IMR-90 (cell line): ENCODE measurements at regions not wholly inside any gene's neighbourhood (a gene's known extent, or its start where the extent isn't known, plus 50 kb on each side); places are given as distances from the start of the nearest gene placed in this dataset.
A peak's percentile ranks its signal among the peaks of the same experiment; 100 is the strongest.

ENCODE experiments used
- ATAC-seq: fragments of 200-7000 bp; cut with Tn5 transposase; 2 replicates; pipeline ENCODE4 v1.9.1; 2020; ENCODE audit warnings: low read depth, mild to moderate bottlenecking, moderate library complexity
- BruUV-seq: library from RNA; stranded (reverse); fragments of 400-500 nt; replicated peaks from 2 replicates; lab custom pipeline; 2021; lab: Mats Ljungman, UMichigan
- CTCF ChIA-PET: fragments of 300-600 bp; formaldehyde crosslinking; extraction: SDS; loops from one replicate; lab custom pipeline; 2021; ENCODE audit warnings: antibody characterized with exemption; lab: Yijun Ruan, JAX
- POLR2A ChIA-PET: fragments of 300-600 bp; sonication (Branson Sonifier 250); formaldehyde crosslinking; loops from one replicate; lab custom pipeline; 2022; ENCODE audit warnings: antibody characterized with exemption; ENCODE audit not compliant: unreplicated experiment; lab: Charles Lee
- DNase-seq: peaks from one replicate; pipeline ENCODE4 v3.0.0; 2013
- H2AFZ ChIP-seq: replicated peaks from 2 replicates; pipeline ENCODE3; 2013; ENCODE audit warnings: low read length, mild to moderate bottlenecking; ENCODE audit not compliant: poor library complexity
- H2AK5ac ChIP-seq: 2 replicates; pipeline ENCODE4 v1.6.1; 2013; ENCODE audit warnings: low read depth, low read length, inconsistent platforms
- H2AK9ac ChIP-seq: replicated peaks from 2 replicates; pipeline ENCODE3; 2013; ENCODE audit warnings: mild to moderate bottlenecking, low read depth, low read length, moderate library complexity; ENCODE audit not compliant: poor library complexity
- H2BK120ac ChIP-seq: 2 replicates; pipeline ENCODE4 v1.6.1; 2013; ENCODE audit warnings: low read depth, low read length, inconsistent platforms
- H2BK15ac ChIP-seq: 3 replicates; pipeline ENCODE4 v1.6.1; 2013; ENCODE audit warnings: low read depth, low read length, inconsistent platforms
- H2BK20ac ChIP-seq: 2 replicates; pipeline ENCODE4 v1.6.1; 2013; ENCODE audit warnings: low read depth, mild to moderate bottlenecking, inconsistent platforms, low read length, moderate library complexity
- H2BK5ac ChIP-seq: 2 replicates; pipeline ENCODE4 v1.6.1; 2013; ENCODE audit warnings: mild to moderate bottlenecking, low read depth, low read length, inconsistent platforms; ENCODE audit not compliant: poor library complexity, severe bottlenecking
- H3K14ac ChIP-seq: replicated peaks from 2 replicates; pipeline ENCODE4 v1.6.1; 2013; ENCODE audit warnings: low read depth, low read length, inconsistent platforms
- H3K18ac ChIP-seq: 2 replicates; pipeline ENCODE4 v1.6.1; 2013; ENCODE audit warnings: low read depth, low read length, control low read depth
- H3K23ac ChIP-seq: 2 replicates; pipeline ENCODE4 v1.6.1; 2013; ENCODE audit warnings: low read depth, low read length, inconsistent platforms
- H3K27ac ChIP-seq: 2 replicates; pipeline ENCODE4 v1.5.1; 2013; ENCODE audit warnings: mild to moderate bottlenecking, control low read depth, low read length; ENCODE audit not compliant: insufficient read depth
- H3K27me3 ChIP-seq: 2 replicates; pipeline ENCODE4 v1.6.1; 2013; ENCODE audit warnings: low read length; ENCODE audit not compliant: control insufficient read depth, insufficient read depth
- H3K36me3 ChIP-seq: 2 replicates; pipeline ENCODE4 v1.6.1; 2013; ENCODE audit warnings: low read length, mixed read lengths; ENCODE audit not compliant: control insufficient read depth, insufficient read depth
- H3K4ac ChIP-seq: 2 replicates; pipeline ENCODE4 v1.6.1; 2013; ENCODE audit warnings: low read depth, low read length, inconsistent platforms
- H3K4me1 ChIP-seq: 2 replicates; pipeline ENCODE4 v1.6.1; 2013; ENCODE audit warnings: low read length, mixed read lengths; ENCODE audit not compliant: control insufficient read depth, insufficient read depth
- H3K4me2 ChIP-seq: 2 replicates; pipeline ENCODE4 v1.6.1; 2013; ENCODE audit warnings: low read depth, mild to moderate bottlenecking, control low read depth, low read length, moderate library complexity
- H3K4me3 ChIP-seq: 2 replicates; pipeline ENCODE4 v1.5.1; 2013; ENCODE audit warnings: low read depth, mild to moderate bottlenecking, control low read depth, low read length, moderate library complexity; ENCODE audit not compliant: insufficient read depth
- H3K56ac ChIP-seq: 2 replicates; pipeline ENCODE4 v1.6.1; 2013; ENCODE audit warnings: low read length, inconsistent platforms; ENCODE audit not compliant: insufficient read depth; ENCODE audit errors: extremely low read depth
- H3K79me1 ChIP-seq, 2 experiments: 2 replicates each; pipeline ENCODE4 v1.6.1; 2013; ENCODE audit warnings: low read length in 2 of 2, inconsistent platforms in 1 of 2, low read depth in 1 of 2
- H3K9ac ChIP-seq: 2 replicates; pipeline ENCODE4 v1.6.1; 2013; ENCODE audit warnings: low read depth, low read length, control low read depth
- H3K9me1 ChIP-seq: 2 replicates; pipeline ENCODE4 v1.6.1; 2013; ENCODE audit warnings: low read length, inconsistent platforms; ENCODE audit not compliant: insufficient read depth
- H3K9me3 ChIP-seq: 2 replicates; pipeline ENCODE4 v1.6.1; 2013; ENCODE audit warnings: low read length; ENCODE audit not compliant: control insufficient read depth, insufficient read depth
- H4K20me1 ChIP-seq: 2 replicates; pipeline ENCODE4 v1.6.1; 2013; ENCODE audit warnings: low read length, inconsistent platforms; ENCODE audit not compliant: insufficient read depth
- H4K5ac ChIP-seq: 2 replicates; pipeline ENCODE4 v1.6.1; 2013; ENCODE audit warnings: mild to moderate bottlenecking, low read depth, low read length, control low read depth
- H4K8ac ChIP-seq, 2 experiments: 2 replicates each; pipeline ENCODE4 v1.6.1; 2013; ENCODE audit warnings: low read depth in 2 of 2, low read length in 2 of 2, control low read depth in 1 of 2, inconsistent platforms in 1 of 2
- H4K91ac ChIP-seq: 2 replicates; pipeline ENCODE4 v1.6.1; 2013; ENCODE audit warnings: low read depth, low read length, inconsistent platforms; ENCODE audit not compliant: insufficient read depth
- BHLHE40 ChIP-seq: fragments of 150-350 bp; IDR thresholded peaks from 2 replicates; pipeline ENCODE4 v1.6.1; 2016; ENCODE audit warnings: mild to moderate bottlenecking, low read depth, low read length
- CEBPB ChIP-seq: IDR thresholded peaks from 2 replicates; pipeline ENCODE4 v1.6.1; 2012; ENCODE audit warnings: low read depth, low read length, improper control_type of control experiment
- CHD1 ChIP-seq: IDR thresholded peaks from 2 replicates; pipeline ENCODE4 v1.6.1; 2012; ENCODE audit warnings: low read depth, low read length, improper control_type of control experiment
- FOS ChIP-seq: fragments of 150-350 bp; IDR thresholded peaks from 2 replicates; pipeline ENCODE4 v1.6.1; 2016; ENCODE audit warnings: low read depth, low read length
- MAFK ChIP-seq: IDR thresholded peaks from 2 replicates; pipeline ENCODE4 v1.6.1; 2012; ENCODE audit warnings: low read depth, low read length, improper control_type of control experiment
- MAZ ChIP-seq: IDR thresholded peaks from 2 replicates; pipeline ENCODE4 v1.6.1; 2012; ENCODE audit warnings: low read depth, mild to moderate bottlenecking, low read length, improper control_type of control experiment, moderate library complexity, borderline replicate concordance
- MXI1 ChIP-seq: IDR thresholded peaks from 2 replicates; pipeline ENCODE4 v1.6.1; 2012; ENCODE audit warnings: low read depth, mild to moderate bottlenecking, low read length, moderate library complexity, borderline replicate concordance
- NFE2L2 ChIP-seq: fragments of 150-350 bp; IDR thresholded peaks from 2 replicates; pipeline ENCODE4 v1.6.1; 2016; ENCODE audit warnings: low read depth, mild to moderate bottlenecking, low read length
- POLR2A ChIP-seq: IDR thresholded peaks from 2 replicates; pipeline ENCODE4 v1.6.1; 2012; ENCODE audit warnings: mild to moderate bottlenecking, low read depth, low read length
- RAD21 ChIP-seq: IDR thresholded peaks from 2 replicates; pipeline ENCODE4 v1.6.1; 2012; ENCODE audit warnings: low read length, improper control_type of control experiment
- RCOR1 ChIP-seq: IDR thresholded peaks from 2 replicates; pipeline ENCODE4 v1.6.1; 2012; ENCODE audit warnings: mild to moderate bottlenecking, low read length, improper control_type of control experiment; ENCODE audit not compliant: insufficient replicate concordance
- RFX5 ChIP-seq: IDR thresholded peaks from 2 replicates; pipeline ENCODE4 v1.8.0; 2012; ENCODE audit warnings: low read depth, mild to moderate bottlenecking, low read length, moderate library complexity
- SMC3 ChIP-seq: fragments of 150-350 bp; IDR thresholded peaks from 2 replicates; pipeline ENCODE4 v1.6.1; 2016; ENCODE audit warnings: low read depth, mild to moderate bottlenecking, antibody characterized with exemption, low read length, moderate library complexity
- WGBS, 2 experiments: methylation state at CpG; one replicate each; pipeline versions ENCODE4 v1.1.5 to v1.1.7; 2013; ENCODE audit warnings: missing lambda C conversion rate in 2 of 2; ENCODE audit not compliant: insufficient read length in 1 of 2; ENCODE audit errors: extremely low coverage in 2 of 2; 5-methylcytosine and 5-hydroxymethylcytosine counted together
- dilution Hi-C: fragments of 300-500 bp; cut with HindIII; formaldehyde crosslinking; loops from one replicate; pipeline ENCODE4 v1.14.3; 2018; ENCODE audit warnings: low sequenced_read_pairs; ENCODE audit not compliant: unreplicated experiment
- in situ Hi-C: fragments of 300-500 bp; cut with MboI; formaldehyde crosslinking; loops from 3 replicates; pipeline ENCODE4 v1.14.3; 2019; ENCODE audit warnings: low sequenced_read_pairs, inconsistent platforms, mixed read lengths
- intact Hi-C: fragments of 100-400 bp; cut with micrococcal nuclease; formaldehyde crosslinking; loops from 2 replicates; pipeline ENCODE4 v1.10.0; 2022
- TF ChIP-seq, protein P1 (sequence below): fragments of 150-350 bp; IDR thresholded peaks from 2 replicates; pipeline ENCODE4 v1.6.1; 2017; ENCODE audit warnings: mild to moderate bottlenecking, antibody characterized with exemption, low read length, low read depth
- TF ChIP-seq, protein P2 (sequence below): fragments of 150-350 bp; IDR thresholded peaks from 2 replicates; pipeline ENCODE4 v1.6.1; 2016; ENCODE audit warnings: low read depth, mild to moderate bottlenecking, low read length, moderate library complexity, borderline replicate concordance
- TF ChIP-seq, protein P3 (sequence below): conservative IDR thresholded peaks from 2 replicates; pipeline ENCODE4 v1.5.1; 2012; ENCODE audit warnings: mild to moderate bottlenecking, low read depth, low read length, improper control_type of control experiment

DNA sequence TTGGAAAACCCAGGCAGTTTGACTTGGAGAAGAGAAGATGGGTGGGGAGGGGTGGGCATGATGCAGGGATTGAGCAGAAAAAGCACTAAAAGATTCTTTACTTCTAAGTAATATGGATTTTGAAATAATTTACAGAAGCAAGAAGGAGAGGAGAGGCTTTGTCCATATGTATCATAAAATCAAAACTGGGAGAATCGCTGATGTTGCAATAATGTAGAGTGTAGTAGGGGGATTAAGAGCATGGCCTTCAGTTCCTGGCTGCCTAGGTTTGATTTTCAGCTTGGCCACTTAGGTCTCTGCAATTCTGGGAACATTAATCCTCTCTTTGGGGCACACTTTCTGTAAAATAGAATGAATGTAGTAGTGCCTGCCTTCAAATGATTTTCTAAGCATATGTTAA lies 1760.4 kb upstream of the CELF4 start:
- H4K5ac ChIP-seq = no peak overlapping the region
- intact Hi-C loops (no loop called here), in situ Hi-C loops (no loop called here), dilution Hi-C loops (no loop called here)
- no peaks in the 10 kb centered on the region for H3K9me1 ChIP-seq
- H3K36me3 ChIP-seq = no peaks in the 10 kb centered on the region
- no peak overlapping the region for H3K18ac ChIP-seq
- BruUV-seq = no TSS peak
- no peak overlapping the region for H2AK9ac ChIP-seq
- no peak overlapping the region for H3K27ac ChIP-seq
- H2AFZ ChIP-seq = no peak overlapping the region
- no peak overlapping the region for H3K14ac ChIP-seq
- H4K91ac ChIP-seq = no peak overlapping the region
- no peak overlapping the region for H2BK20ac ChIP-seq
- no peak overlapping the region for H3K9ac ChIP-seq
- no CpG with 5 or more reads among the region's 1 CpG for WGBS, 2 experiments
- H2BK15ac ChIP-seq = no peak overlapping the region
- ChIA-PET POLR2A (no interaction called here), CTCF (no interaction called here)
- ATAC-seq (no peak), DNase-seq (no peak)
- H4K20me1 ChIP-seq = no peaks in the 10 kb centered on the region
- H3K23ac ChIP-seq = no peak overlapping the region
- H4K8ac ChIP-seq = no peak overlapping the region
- no peak for TF ChIP-seq RCOR1
- no peak for TF ChIP-seq BHLHE40
- TF ChIP-seq, protein P1, sequence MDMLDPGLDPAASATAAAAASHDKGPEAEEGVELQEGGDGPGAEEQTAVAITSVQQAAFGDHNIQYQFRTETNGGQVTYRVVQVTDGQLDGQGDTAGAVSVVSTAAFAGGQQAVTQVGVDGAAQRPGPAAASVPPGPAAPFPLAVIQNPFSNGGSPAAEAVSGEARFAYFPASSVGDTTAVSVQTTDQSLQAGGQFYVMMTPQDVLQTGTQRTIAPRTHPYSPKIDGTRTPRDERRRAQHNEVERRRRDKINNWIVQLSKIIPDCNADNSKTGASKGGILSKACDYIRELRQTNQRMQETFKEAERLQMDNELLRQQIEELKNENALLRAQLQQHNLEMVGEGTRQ = no peak
- TF ChIP-seq SMC3 = no peak
- TF ChIP-seq, protein P2, sequence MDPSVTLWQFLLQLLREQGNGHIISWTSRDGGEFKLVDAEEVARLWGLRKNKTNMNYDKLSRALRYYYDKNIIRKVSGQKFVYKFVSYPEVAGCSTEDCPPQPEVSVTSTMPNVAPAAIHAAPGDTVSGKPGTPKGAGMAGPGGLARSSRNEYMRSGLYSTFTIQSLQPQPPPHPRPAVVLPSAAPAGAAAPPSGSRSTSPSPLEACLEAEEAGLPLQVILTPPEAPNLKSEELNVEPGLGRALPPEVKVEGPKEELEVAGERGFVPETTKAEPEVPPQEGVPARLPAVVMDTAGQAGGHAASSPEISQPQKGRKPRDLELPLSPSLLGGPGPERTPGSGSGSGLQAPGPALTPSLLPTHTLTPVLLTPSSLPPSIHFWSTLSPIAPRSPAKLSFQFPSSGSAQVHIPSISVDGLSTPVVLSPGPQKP = no peak
- no peak for TF ChIP-seq POLR2A
- TF ChIP-seq MAZ = no peak
- TF ChIP-seq CEBPB = 0 out of 2 replicates have a peak, but pooled peaks have one; percentile 6
- TF ChIP-seq MXI1 = no peak
- TF ChIP-seq RFX5 = no peak
- TF ChIP-seq NFE2L2 = no peak
- no peak for TF ChIP-seq CHD1
- no peak for TF ChIP-seq FOS
- TF ChIP-seq, protein P3, sequence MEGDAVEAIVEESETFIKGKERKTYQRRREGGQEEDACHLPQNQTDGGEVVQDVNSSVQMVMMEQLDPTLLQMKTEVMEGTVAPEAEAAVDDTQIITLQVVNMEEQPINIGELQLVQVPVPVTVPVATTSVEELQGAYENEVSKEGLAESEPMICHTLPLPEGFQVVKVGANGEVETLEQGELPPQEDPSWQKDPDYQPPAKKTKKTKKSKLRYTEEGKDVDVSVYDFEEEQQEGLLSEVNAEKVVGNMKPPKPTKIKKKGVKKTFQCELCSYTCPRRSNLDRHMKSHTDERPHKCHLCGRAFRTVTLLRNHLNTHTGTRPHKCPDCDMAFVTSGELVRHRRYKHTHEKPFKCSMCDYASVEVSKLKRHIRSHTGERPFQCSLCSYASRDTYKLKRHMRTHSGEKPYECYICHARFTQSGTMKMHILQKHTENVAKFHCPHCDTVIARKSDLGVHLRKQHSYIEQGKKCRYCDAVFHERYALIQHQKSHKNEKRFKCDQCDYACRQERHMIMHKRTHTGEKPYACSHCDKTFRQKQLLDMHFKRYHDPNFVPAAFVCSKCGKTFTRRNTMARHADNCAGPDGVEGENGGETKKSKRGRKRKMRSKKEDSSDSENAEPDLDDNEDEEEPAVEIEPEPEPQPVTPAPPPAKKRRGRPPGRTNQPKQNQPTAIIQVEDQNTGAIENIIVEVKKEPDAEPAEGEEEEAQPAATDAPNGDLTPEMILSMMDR = no peak
- TF ChIP-seq RAD21 = no peak
- peak; percentile 92 for TF ChIP-seq MAFK
- no peak overlapping the region for H2BK120ac ChIP-seq
- H3K4me2 ChIP-seq = no peak overlapping the region
- no peak overlapping the region for H2BK5ac ChIP-seq
- no peaks in the 10 kb centered on the region for H3K27me3 ChIP-seq
- no peaks in the 10 kb centered on the region for H3K4me1 ChIP-seq
- H3K4me3 ChIP-seq = no peak overlapping the region
- no peaks in the 10 kb centered on the region for H3K79me1 ChIP-seq
- no peak overlapping the region for H3K4ac ChIP-seq
- H3K9me3 ChIP-seq = no peaks in the 10 kb centered on the region
- no peak overlapping the region for H3K56ac ChIP-seq
- H2AK5ac ChIP-seq = no peak overlapping the region
